ENCODE measurements at regions not wholly inside any gene's neighbourhood (a gene's known extent, or its start where the extent isn't known, plus 50 kb on each side); places are given as distances from the start of the nearest gene placed in this dataset.

GRCh38 chr5:174433098-174433497 lies 291.3 kb upstream of the MSX2 start:
- TF ChIP-seq CTCF (IDR thresholded peaks at IDR 0.05 in 8 of 11, conservative IDR thresholded peaks at IDR 0.05 in 3 of 11) (no peak), POLR2A (IDR thresholded peaks at IDR 0.05) (no peak)
